GM21723 (cell line): ENCODE measurements at regions not wholly inside any gene's neighbourhood (a gene's known extent, or its start where the extent isn't known, plus 50 kb on each side); places are given as distances from the start of the nearest gene placed in this dataset.
"Not testable (repeated sequence)": the region's sequence is repeated elsewhere in the genome, so short reads cannot be mapped to it uniquely, and the experiment has no call there.

Experiments used
- ATAC-seq: cut with Tn5 transposase; IDR thresholded peaks from one replicate; pipeline ENCODE4 v1.9.1; 2021; ENCODE audit warnings: mild to moderate bottlenecking, moderate library complexity; ENCODE audit not compliant: unreplicated experiment

DNA sequence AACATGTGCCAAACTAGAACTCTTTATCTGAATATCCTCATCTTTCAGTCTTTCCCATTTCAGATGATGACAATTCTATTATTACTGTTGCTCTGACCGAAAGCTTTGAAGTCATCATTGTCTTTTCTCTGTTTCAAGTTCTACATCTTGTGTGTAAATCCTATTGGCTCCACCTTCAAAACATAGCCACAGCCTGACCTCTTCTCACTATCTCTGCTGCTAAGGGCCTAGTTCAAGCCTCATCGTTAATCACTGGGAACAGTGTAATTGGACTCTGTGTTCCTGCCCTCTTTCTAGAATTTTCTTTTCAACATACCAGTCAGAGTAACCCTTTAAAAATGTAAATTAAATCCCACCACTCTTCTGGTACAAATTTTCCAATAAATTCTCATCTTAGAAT lies 105.1 kb downstream of the OXSM start:
- ATAC-seq, result no peak

DNA sequence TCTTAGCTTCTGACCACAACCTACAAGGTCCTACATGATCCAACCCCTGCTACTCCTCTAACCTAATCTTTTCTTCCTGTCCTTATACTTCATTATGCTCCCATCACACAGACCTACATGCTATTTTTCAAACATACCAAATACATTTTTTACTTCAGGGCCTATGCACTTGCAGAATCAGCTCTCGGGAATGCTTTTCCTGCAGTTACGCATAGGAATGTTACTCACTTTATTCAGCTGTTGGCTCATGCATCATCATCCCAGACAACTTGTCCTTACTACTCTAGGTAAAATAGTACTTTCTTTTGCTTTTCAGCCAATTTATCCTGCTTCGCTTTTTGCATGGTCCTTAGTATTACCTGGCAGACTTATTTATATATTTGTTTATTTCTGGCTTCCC lies 105.6 kb downstream of the OXSM start:
- ATAC-seq, result no peak

DNA sequence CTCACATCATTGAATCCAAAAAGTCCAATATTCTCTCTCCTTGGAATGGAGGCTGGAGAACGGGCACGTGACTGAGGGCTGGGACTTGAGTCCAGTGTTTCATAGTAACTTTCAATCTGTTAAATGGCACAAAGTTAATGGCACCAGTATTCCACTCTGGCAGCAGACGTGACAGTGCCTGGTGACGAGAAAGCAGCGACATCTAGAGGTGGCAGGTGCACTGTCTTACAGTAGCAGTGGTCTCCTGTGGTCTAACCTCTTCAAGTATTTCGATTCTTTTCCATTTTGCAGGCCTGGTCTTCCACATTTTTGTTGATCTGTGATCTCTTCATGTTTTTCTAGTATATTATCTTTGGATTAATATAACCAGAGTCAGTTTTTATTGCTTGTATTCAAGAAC lies 107.1 kb downstream of the OXSM start:
- peak; percentile 51 for ATAC-seq

DNA sequence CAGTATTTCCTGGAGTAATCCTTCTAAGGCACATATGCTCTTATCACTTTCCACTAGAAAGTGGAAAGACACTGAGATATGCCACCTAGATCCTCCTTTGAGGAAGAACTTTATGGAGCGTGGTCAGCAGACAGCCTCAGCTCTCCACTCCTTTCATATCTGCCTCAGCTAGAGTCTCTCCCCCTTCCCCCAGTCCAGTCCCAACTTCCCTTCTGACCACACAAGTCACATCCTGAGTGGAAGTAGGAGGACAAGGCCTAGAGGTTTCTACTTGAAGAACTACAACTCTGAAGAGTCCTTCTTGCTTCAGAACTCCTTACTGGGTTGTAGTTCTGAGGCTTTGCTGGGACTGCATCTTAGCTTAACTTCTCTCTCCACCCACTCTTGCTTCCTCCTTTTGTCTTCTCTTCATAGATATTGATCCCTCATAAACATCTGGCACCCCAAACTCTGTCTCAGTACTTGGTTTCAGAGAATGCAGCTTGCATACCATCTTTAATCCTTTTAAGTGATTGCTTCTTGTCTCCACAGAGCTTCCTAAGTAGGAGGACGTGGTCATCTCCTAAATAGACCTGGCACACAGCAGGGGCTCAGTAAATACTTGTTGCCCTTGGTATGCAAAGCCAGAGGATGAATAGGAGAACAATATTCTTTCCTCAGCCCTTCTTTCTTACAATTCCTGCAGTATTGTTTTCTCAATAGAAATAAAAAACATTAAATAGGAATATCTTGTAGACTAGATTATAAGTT lies 109.6 kb downstream of the OXSM start:
- ATAC-seq, result no peak

DNA sequence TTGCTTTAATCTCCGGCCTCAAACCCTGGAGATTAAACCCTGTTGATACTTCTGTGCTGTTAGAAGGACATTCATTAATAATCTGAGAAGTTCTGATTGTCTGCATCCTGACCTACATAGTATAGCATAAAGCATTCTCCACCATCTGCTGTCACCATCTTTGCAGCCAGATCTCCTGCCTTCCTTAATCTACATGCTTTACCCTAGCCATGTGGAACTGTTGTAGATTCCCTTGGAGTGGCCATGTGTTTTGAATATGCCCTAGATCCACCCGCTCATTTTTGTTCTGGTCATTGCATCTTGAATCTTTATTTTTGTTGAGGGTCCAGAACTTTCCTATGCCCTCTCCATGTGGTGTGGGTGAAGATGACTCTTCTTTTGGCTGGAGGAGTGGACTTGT lies 110.3 kb downstream of the OXSM start:
- ATAC-seq, result no peak

DNA sequence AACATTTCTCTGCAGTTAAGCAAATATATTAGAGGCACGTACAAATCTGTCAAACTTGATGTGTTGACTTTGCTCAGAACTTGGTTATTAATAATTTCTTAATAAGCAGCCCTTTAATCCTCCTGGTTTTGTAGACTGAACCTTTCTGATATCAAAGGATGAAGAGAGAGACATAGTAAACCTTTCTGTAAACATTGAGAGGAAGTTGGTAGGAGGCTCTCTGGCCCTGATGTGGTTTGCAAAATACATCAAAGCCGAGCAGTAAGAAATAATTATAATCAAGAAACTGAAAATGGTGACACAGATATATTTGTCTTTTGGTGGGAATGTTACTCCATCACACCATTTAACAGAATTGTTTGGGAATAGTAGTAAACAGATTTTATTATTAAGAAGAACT lies 111.9 kb downstream of the OXSM start:
- no peak for ATAC-seq

DNA sequence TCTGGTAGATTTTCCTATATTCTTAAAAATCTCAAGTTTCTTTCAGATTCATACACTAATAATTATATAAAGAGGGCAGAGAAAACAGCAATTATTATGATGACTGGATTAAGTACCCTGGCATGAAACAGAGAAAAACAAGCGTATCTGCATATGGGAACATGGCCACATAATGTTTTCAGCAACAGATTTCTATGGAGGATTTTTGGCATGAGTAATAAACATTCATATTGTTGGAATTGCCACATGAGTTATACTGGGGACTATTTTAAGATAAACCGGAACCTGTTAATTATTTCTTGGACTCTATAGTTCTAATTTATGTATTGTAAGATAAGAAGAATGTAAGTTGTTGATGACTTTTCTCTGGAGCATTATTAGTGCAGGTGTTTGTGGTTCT lies 112.7 kb downstream of the OXSM start:
- ATAC-seq, result no peak

DNA sequence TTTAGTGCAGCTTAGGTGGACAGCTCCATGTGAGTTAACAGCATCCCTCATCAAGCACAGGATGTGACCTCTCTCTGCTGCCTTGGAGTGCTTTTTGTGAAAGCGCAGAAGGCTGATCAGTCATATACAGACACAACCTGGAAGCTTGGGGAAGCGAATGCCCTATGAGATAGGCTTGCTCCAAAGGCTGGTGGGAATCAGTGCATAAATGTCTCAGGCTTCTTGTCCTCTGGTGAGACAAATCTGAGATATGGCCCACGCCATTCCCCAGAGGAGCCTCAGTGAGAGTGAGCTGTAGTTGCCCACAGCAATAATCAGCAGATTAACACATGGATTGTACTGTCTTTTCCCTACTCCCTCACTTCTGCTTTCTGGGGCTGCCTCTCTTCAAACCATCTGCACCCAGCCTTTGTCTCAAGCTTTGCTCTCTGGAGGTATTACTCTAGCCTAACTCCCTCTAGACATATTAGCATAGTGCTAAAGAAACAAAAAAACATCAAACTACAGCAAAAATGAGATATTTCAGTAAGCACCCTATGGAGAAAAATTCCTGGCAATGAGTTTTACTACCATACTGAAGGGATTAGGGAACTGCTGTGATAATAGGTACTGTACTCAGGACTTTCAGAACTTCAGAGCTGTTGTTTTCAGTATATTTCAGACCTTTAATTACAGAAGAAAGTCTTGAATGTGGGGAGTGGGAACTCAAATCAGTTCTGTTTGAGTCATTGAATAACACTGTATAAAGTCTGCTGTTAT lies 113.7 kb downstream of the OXSM start:
- ATAC-seq, result no peak

DNA sequence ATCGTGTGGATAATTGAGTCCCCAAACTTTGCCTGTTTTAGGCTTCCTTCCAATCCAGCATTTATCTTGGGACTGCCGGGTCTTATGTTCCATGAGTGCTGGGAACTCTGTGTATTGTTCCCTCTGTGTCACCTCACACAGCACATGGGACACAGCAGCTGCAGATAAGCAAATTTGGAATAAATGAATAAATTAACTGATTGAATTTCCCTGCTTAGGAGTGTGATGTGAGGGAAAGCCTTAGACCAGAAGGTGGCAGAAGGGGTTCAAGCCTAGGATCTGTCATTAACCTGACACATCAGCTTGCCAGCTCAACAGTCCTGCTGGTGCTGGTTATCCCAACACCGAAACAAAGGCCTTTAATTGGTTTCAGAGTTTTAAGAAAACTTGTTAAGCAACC lies 114.3 kb downstream of the OXSM start:
- no peak for ATAC-seq

DNA sequence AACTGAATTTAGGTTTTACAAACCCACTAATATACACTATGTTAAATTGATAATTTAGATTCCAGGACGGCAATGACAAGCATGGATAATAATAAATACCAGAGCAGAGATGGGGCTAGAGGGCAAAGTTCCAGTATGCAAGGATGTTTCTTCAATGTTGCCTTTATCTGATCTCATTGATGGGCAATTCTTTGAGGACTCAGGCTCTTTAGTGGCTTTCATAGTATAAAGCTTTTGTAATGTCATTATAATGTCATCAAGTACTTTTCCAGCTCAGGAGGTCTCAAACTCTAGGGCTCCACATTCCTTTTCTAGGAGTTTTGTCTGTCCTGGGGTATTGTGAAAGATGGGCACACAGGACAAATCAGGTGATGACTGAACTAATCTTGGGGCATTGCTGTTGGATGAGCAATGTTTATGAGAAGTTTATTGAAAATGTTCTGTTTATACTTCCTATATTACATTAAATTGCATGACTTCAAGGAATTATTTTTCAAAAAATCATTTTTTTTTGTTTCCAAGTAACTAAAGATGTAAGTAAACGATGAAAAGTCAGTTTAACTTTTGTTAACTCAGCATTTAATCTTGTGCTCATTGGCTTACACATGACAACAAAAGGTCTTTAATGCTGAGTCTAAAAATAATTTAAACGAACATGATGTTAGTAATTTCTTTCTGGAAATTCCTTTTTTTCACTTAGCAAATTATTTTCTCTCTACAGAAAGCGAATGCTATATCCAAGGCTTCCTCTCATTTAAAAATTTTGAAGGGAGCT lies 116.4 kb downstream of the OXSM start:
- no peak for ATAC-seq

DNA sequence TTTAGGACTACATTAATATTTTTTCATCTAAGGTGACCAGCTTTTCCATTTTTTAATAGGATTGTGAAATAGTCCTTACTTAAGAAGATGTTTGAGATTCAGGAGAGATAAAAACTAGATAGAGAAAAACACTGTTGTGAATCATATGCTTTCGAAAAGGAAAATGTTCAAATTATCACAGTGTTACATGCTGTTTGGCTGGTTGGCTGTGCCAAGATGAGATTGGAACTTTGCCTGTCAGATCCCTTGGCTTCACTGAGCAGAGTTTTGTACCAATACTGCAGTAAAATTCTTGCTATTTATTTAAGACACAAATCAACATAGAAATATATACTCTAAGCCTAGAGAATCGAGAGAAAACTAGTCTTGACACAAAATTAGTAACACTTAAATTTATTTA lies 117.2 kb downstream of the OXSM start:
- no peak for ATAC-seq

DNA sequence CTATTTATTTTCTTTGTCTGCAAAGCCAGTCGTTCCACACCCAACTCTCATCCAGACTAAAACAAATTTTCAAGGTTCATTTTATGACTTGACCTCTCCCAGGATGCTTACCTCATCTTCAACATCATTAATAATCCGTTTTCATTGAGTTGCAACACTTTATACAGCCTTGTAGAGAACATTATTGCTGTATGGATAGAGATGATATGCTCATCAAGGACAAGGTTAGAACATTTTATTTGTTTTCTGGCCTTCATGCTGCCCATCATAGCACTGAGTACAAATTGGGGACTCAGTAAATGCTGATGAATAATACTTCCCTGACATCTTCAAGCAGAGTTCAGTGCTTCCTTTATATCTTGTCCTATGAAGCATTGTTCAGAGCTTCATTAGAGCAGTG lies 120.2 kb downstream of the OXSM start:
- ATAC-seq, result no peak

DNA sequence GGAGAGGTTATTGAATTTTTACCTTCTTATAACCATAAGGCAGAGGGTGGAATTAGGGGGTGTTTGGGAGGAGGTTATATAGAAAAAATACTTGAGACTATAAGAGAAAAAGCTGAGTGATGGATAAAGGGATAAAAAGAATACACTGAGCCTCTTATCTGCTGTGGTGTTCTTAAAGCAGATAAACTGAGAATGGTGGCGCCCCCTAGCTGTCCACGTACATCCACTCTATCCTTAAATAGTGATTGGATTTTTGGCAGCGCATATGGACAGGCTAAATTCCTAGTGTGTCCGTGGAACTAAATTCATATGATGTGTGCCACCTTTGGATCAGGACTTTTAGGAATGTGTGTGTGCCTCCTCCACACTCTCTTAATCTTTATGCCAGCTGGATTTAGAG lies 121.1 kb downstream of the OXSM start:
- ATAC-seq, result peak; percentile 72

DNA sequence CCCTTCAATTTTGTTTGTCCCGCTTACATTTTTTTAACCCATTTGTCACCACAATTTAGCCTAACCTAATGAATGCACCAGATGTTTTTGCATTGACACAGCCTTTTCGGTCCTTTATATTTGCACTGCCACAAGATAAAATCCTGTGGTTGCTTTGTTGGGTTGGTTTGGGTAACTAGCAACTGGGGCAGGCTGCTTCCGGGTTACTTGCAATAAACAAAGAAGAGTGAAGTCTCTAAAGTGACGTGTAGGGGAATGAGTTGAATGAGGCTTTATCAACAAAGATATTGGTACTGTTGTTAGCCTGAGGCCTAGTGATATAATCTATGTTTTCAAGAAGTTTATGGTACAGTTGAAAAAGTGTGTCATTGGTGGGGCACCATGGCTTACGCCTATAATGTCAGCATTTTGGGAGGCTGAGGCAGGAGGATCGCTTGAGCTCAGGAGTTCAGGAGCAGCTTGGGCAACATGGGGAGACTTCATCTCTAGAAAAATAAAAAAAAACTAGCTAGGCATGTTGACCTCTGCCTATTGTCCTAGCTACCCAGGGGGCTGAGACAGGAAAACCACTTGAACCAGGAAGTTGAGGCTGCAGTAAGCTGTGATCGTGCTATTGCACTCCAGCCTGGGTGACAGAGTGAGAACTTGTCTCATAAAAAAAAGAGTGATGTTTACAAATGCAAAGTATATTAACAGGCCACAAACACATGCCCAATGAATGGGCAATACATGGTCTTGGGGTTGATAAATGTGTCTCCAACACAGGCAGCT lies 121.8 kb downstream of the OXSM start:
- ATAC-seq, result no peak

DNA sequence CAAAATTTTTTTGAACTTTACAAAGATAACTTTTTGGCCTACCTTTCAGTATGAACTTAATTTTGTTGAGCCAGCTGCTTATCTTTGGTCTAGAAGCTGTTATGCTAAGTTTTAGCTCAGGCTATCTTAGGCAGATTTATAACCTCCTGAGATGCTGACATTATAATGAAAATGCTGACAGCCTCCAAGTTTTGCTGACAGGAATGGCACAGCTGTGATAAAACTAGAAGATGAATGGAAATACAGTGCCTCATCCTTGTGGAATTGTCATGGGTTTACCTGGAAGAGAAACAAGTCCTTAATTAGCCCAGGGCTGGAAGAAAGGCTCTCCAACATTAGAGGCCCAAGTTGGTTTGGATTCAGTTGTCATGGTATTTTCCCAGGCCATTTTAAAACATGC lies 123.3 kb downstream of the OXSM start:
- ATAC-seq, result no peak

DNA sequence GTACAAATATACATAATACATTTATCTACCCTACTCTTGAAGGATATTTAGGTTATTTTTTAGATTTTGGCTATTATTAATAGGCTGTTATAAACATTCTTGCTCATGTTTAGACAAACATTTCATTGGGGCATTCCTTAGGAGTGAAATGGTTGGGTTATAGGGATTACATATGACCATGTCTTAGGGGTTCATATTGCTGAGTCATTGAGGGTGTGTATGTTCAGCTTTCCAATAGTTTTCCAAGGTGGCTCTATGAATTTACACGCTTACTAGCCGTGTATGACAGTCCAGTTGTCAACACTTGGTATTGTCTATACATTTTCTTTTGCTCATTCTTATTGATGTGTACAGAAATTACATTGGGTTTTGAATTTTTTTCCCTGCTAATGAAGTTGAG lies 125.8 kb downstream of the OXSM start:
- ATAC-seq, result no peak

DNA sequence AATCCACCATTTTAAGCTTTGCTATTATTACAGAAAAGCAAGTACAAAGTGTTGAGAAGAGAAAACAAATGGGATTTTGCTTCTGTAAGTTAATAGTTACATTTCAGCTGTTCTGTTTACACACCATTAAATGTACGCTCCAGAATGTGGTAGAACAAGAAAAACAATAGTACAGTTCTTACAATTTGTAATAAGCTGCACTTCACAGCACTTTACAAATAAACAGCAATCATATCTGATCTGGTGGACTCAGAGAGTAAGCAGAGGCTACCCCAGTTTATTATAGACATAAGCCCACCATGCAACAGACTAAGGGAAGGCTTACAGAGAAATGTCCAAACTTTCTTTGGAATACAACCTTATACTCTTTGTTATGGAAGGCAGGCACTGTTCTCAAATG lies 126.4 kb downstream of the OXSM start:
- no peak for ATAC-seq

DNA sequence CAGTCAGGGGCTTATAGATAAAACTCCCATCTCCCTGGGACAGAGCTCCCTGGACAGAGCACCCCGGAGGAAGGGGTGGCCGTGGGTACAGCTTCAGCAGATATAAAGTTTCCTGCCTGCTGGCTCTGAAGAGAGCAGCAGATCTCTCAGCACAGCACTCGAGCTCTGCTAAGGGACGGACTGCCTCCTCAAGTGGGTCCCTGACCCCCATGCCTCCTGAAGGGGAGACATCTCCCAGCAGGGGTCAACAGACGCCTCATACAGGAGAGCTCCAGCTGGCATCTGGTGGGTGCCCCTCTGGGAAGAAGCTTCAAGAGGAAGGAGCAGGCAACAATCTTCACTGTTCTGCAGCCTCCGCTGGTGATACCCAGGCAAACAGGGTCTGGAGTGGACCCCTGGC lies 142.1 kb downstream of the OXSM start:
- not testable (repeated sequence) for ATAC-seq

DNA sequence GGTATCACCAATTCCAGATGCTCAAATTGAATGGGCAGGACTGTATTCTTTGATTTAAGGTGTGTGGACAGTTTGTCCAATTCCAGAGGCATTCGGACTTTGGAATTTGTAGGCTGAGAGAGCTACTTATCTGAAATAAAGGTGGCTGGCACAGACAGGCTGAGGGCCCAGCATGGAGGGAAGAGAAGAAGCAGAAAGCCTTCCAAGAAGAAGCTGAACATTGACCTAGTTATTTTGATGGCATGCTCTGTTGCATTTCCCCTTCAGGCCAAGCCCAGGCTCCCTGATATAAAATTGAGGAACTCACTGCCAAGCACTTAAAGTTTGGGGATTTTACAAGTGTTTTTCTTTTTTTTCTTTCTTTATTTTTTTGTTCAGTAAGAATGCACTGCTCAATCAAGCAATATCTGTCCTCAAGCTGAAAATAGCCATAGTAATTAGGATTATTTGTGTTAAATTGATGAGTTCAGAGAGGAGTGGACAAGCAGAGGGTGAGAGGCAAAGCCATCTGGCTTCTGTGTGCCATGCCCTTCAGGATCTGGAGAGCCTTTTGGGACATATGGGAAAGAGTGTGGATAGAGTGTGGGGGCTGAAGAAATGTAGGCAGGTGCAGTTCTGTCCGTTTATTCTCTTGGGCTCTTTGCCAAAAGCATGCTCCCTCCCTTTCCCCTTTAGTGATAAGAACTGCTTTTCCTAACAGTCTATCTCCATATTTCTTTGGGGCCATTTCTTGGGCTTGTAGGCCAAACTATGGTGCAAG lies 148.9 kb downstream of the OXSM start:
- ATAC-seq, result no peak

DNA sequence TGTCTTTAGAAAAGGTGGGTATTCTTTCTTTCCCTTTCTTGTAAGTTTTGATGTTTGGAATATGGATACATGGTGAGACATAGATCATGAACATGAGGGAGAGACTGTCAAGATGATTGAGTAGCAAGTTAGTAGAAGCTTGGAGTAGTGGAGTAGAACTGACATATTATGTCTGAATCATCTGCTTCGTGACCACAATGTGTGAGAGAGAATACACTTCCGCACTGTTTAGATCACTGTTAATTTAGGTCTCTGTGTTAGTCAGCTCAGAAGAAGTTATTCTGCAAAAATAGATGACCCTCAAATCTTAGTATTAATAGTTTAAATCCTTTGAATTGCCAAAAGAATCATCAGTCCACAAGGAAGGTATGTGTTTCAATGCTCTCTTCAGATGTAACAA lies 151.0 kb downstream of the OXSM start:
- no peak for ATAC-seq
